Parathyroid adenoma (tissue), 2 donors: ENCODE measurements at regions not wholly inside any gene's neighbourhood (a gene's known extent, or its start where the extent isn't known, plus 50 kb on each side); places are given as distances from the start of the nearest gene placed in this dataset.

Experiments used
- H2AFZ ChIP-seq: fragments of 300-600 bp; sonication (generic); one replicate; pipeline ENCODE4 v1.7.0; 2017; ENCODE audit warnings: antibody characterized with exemption, mild to moderate bottlenecking
- H3K27ac ChIP-seq: fragments of 300-600 bp; sonication (generic); one replicate; pipeline ENCODE4 v1.7.0; 2017
- H3K27me3 ChIP-seq: fragments of 300-600 bp; sonication (generic); one replicate; pipeline ENCODE4 v1.7.0; 2017; ENCODE audit warnings: low read length; ENCODE audit not compliant: control insufficient read depth, insufficient read depth
- H3K36me3 ChIP-seq: fragments of 300-600 bp; sonication (generic); one replicate; pipeline ENCODE4 v1.7.0; 2017; ENCODE audit warnings: low read length; ENCODE audit not compliant: control insufficient read depth, insufficient read depth
- H3K4me1 ChIP-seq: fragments of 300-600 bp; sonication (generic); one replicate; pipeline ENCODE4 v1.7.0; 2017; ENCODE audit warnings: control low read depth
- H3K4me2 ChIP-seq: fragments of 300-600 bp; sonication (generic); one replicate; pipeline ENCODE4 v1.7.0; 2017; ENCODE audit warnings: low read length
- H3K4me3 ChIP-seq: fragments of 300-600 bp; sonication (generic); one replicate; pipeline ENCODE4 v1.7.0; 2017; ENCODE audit warnings: low read depth, low read length
- H3K79me2 ChIP-seq: fragments of 300-600 bp; sonication (generic); one replicate; pipeline ENCODE4 v1.7.0; 2017; ENCODE audit warnings: control low read depth
- H3K9ac ChIP-seq: fragments of 300-600 bp; sonication (generic); one replicate; pipeline ENCODE4 v1.7.0; 2017; ENCODE audit warnings: mild to moderate bottlenecking
- H3K9me3 ChIP-seq: fragments of 300-600 bp; sonication (generic); one replicate; pipeline ENCODE4 v1.7.0; 2017; ENCODE audit warnings: low read length; ENCODE audit not compliant: control insufficient read depth
- CTCF ChIP-seq: fragments of 300-600 bp; sonication (generic); IDR thresholded peaks from one replicate; pipeline ENCODE4 v1.7.0; 2017; ENCODE audit warnings: antibody characterized with exemption, mild to moderate bottlenecking
- donor health status: primary hyperparathyroidism.

- H3K4me1 ChIP-seq, result no peaks in the 10 kb centered on the region
- no peaks in the 10 kb centered on the region for H3K36me3 ChIP-seq
- H3K4me2 ChIP-seq, result no peak overlapping the region
- H2AFZ ChIP-seq, result no peak overlapping the region
- no peaks in the 10 kb centered on the region for H3K79me2 ChIP-seq
- no peak overlapping the region for H3K9ac ChIP-seq
- H3K27ac ChIP-seq, result no peak overlapping the region
- H3K27me3 ChIP-seq, result no peaks in the 10 kb centered on the region
- no peak for TF ChIP-seq CTCF
- no peaks in the 10 kb centered on the region for H3K9me3 ChIP-seq
- H3K4me3 ChIP-seq, result no peak overlapping the region
Observed at GRCh38 chr1:98276514-98276913, 355.7 kb upstream of the DPYD start.

- no peak overlapping the region for H3K4me3 ChIP-seq
- no peak for TF ChIP-seq CTCF
- H2AFZ ChIP-seq, result no peak overlapping the region
- no peaks in the 10 kb centered on the region for H3K79me2 ChIP-seq
- no peaks in the 10 kb centered on the region for H3K4me1 ChIP-seq
- H3K27ac ChIP-seq, result no peak overlapping the region
- no peaks in the 10 kb centered on the region for H3K27me3 ChIP-seq
- no peaks in the 10 kb centered on the region for H3K9me3 ChIP-seq
- no peaks in the 10 kb centered on the region for H3K36me3 ChIP-seq
- H3K4me2 ChIP-seq, result no peak overlapping the region
- H3K9ac ChIP-seq, result no peak overlapping the region
Observed at GRCh38 chr1:98268316-98268715, 347.5 kb upstream of the DPYD start.

DNA sequence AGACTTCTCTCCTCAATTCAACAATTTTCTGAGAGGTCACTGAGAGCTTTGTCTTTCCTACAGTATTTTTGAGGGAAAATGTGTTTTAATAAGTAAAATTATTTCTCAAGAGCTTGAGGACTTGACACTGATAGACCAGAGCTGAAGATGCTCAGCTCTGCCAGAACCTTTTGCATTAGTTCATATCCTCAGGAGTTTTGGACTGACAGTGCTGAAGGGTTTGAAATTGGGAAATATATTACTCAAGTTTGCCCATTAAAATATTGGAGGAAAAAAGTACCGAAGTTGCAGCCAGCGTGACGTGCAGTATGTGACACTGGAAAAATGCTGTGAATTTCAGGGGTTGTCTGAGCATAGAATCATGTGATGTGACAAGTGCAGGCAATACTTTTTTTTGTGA lies 346.6 kb upstream of the DPYD start:
- no peak for TF ChIP-seq CTCF
- no peak overlapping the region for H3K27ac ChIP-seq
- H3K9me3 ChIP-seq, result no peaks in the 10 kb centered on the region
- H3K36me3 ChIP-seq, result no peaks in the 10 kb centered on the region
- no peaks in the 10 kb centered on the region for H3K79me2 ChIP-seq
- no peak overlapping the region for H3K4me2 ChIP-seq
- no peak overlapping the region for H3K9ac ChIP-seq
- no peaks in the 10 kb centered on the region for H3K27me3 ChIP-seq
- no peak overlapping the region for H3K4me3 ChIP-seq
- H2AFZ ChIP-seq, result no peak overlapping the region
- no peaks in the 10 kb centered on the region for H3K4me1 ChIP-seq

DNA sequence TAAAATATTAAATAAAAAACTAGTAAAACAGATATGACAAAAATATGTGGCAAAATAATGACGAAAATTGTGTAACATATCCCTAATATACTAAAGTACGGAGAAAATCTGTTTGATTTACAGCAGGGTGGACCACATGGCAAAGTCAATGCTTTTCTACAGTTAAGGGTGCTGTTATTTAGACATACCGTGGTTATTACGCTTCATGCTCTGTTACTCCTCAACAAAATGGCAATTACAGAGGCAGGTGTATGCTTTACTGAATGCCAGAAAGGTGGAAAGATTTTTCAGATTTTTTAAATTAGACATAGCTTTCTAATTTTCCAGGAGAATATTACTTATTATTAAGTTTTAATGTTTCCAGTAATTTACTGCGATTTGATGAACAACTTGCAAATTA lies 343.9 kb upstream of the DPYD start:
- H3K27ac ChIP-seq, result no peak overlapping the region
- H3K27me3 ChIP-seq, result no peaks in the 10 kb centered on the region
- no peaks in the 10 kb centered on the region for H3K36me3 ChIP-seq
- H3K9ac ChIP-seq, result no peak overlapping the region
- H3K9me3 ChIP-seq, result no peaks in the 10 kb centered on the region
- no peak overlapping the region for H3K4me2 ChIP-seq
- no peak for TF ChIP-seq CTCF
- no peaks in the 10 kb centered on the region for H3K4me1 ChIP-seq
- H2AFZ ChIP-seq, result no peak overlapping the region
- H3K4me3 ChIP-seq, result no peak overlapping the region
- H3K79me2 ChIP-seq, result no peaks in the 10 kb centered on the region

DNA sequence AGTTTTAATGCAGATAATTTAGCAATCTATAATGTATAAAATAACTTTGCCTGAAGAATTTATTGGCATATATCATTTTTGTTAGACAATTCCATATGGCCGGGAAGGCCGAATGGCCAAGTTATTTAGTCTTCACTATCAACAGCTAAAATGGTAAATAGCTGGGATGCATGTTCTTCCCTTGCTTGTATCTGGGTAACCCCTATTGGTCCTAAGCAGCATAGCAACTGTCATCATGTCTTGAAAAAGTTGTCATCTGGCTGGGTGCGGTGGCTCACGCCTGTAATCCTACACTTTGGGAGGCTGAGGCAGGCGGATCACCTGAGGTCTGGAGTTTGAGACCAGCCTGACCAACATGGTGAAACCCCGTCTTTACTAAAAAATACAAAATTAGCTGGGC lies 340.0 kb upstream of the DPYD start:
- H3K79me2 ChIP-seq, result no peaks in the 10 kb centered on the region
- H2AFZ ChIP-seq, result no peak overlapping the region
- H3K36me3 ChIP-seq, result no peaks in the 10 kb centered on the region
- H3K9ac ChIP-seq, result no peak overlapping the region
- TF ChIP-seq CTCF, result no peak
- no peaks in the 10 kb centered on the region for H3K4me1 ChIP-seq
- no peaks in the 10 kb centered on the region for H3K9me3 ChIP-seq
- H3K4me2 ChIP-seq, result no peak overlapping the region
- H3K27me3 ChIP-seq, result no peaks in the 10 kb centered on the region
- no peak overlapping the region for H3K4me3 ChIP-seq
- H3K27ac ChIP-seq, result no peak overlapping the region
